IPS-NIHi11 (cell line): ENCODE measurements at regions not wholly inside any gene's neighbourhood (a gene's known extent, or its start where the extent isn't known, plus 50 kb on each side); places are given as distances from the start of the nearest gene placed in this dataset.
"Not testable (repeated sequence)": the region's sequence is repeated elsewhere in the genome, so short reads cannot be mapped to it uniquely, and the experiment has no call there.

ENCODE experiments used
- DNase-seq: peaks from one replicate; pipeline ENCODE4 v3.0.0; 2012; ENCODE audit warnings: mixed read lengths, low spot score

GRCh38 chr4:19230906-19231545, 1020.7 kb upstream of the SLIT2 start:
- no peak for DNase-seq

- no peak for DNase-seq
These were observed 1024.0 kb upstream of the SLIT2 start for GRCh38 chr4:19227701-19228100.

- DNase-seq, result peak; percentile 8
These were observed 1026.9 kb upstream of the SLIT2 start for GRCh38 chr4:19224820-19225219.

- no peak for DNase-seq
These were observed 1035.2 kb upstream of the SLIT2 start for GRCh38 chr4:19216476-19216875.

GRCh38 chr4:19214591-19215186, 1037.0 kb upstream of the SLIT2 start:
- DNase-seq, result no peak

GRCh38 chr4:19213388-19213787, 1038.3 kb upstream of the SLIT2 start:
- no peak for DNase-seq

GRCh38 chr4:19205853-19206252, 1045.9 kb upstream of the SLIT2 start:
- no peak for DNase-seq

- not testable (repeated sequence) for DNase-seq
These were observed 1053.9 kb upstream of the SLIT2 start for GRCh38 chr4:19197838-19198237.

- peak; percentile 61 for DNase-seq
These were observed 1056.0 kb upstream of the SLIT2 start for GRCh38 chr4:19195696-19196095.

GRCh38 chr4:19194672-19195071, 1057.0 kb upstream of the SLIT2 start:
- DNase-seq, result peak; percentile 17

GRCh38 chr4:19193274-19193981, 1058.3 kb upstream of the SLIT2 start:
- no peak for DNase-seq

- DNase-seq, result no peak
These were observed 1059.6 kb upstream of the SLIT2 start for GRCh38 chr4:19191979-19192650.

GRCh38 chr4:19187691-19188090, 1064.0 kb upstream of the SLIT2 start:
- no peak for DNase-seq

- DNase-seq, result no peak
These were observed 1064.6 kb upstream of the SLIT2 start for GRCh38 chr4:19187096-19187495.

- DNase-seq, result not testable (repeated sequence)
These were observed 1070.1 kb upstream of the SLIT2 start for GRCh38 chr4:19181631-19182030.

GRCh38 chr4:19178835-19179234, 1072.9 kb upstream of the SLIT2 start:
- no peak for DNase-seq

- DNase-seq, result no peak
These were observed 1074.1 kb upstream of the SLIT2 start for GRCh38 chr4:19177616-19178015.

- no peak for DNase-seq
These were observed 1079.9 kb upstream of the SLIT2 start for GRCh38 chr4:19171832-19172231.

- no peak for DNase-seq
These were observed 1084.4 kb upstream of the SLIT2 start for GRCh38 chr4:19167311-19167710.

- no peak for DNase-seq
These were observed 1087.4 kb upstream of the SLIT2 start for GRCh38 chr4:19164334-19164733.

- DNase-seq, result no peak
These were observed 1091.8 kb upstream of the SLIT2 start for GRCh38 chr4:19159874-19160273.

GRCh38 chr4:19158107-19158809, 1093.4 kb upstream of the SLIT2 start:
- no peak for DNase-seq
